ENCODE measurements at regions not wholly inside any gene's neighbourhood (a gene's known extent, or its start where the extent isn't known, plus 50 kb on each side); places are given as distances from the start of the nearest gene placed in this dataset.

- DNase-seq, result no peak
These were observed 100.1 kb downstream of the PDCL3 start for GRCh38 chr2:100662866-100663265.

- no peak for DNase-seq
These were observed 101.4 kb downstream of the PDCL3 start for GRCh38 chr2:100664021-100664755.

GRCh38 chr2:100664756-100665101, 101.9 kb downstream of the PDCL3 start:
- no peak for DNase-seq

GRCh38 chr2:100666996-100667395, 104.2 kb downstream of the PDCL3 start:
- DNase-seq, result no peak

- no peak for DNase-seq
These were observed 105.0 kb downstream of the PDCL3 start for GRCh38 chr2:100667801-100668200.

- DNase-seq, result no peak
These were observed 107.4 kb downstream of the PDCL3 start for GRCh38 chr2:100670232-100670631.

GRCh38 chr2:100673115-100673514, 110.3 kb downstream of the PDCL3 start:
- DNase-seq, result no peak

GRCh38 chr2:100673691-100674485, 111.1 kb downstream of the PDCL3 start:
- DNase-seq, result no peak

- no peak for DNase-seq
These were observed 111.9 kb downstream of the PDCL3 start for GRCh38 chr2:100674666-100675065.

GRCh38 chr2:100675373-100675772, 112.6 kb downstream of the PDCL3 start:
- DNase-seq, result no peak

- no peak for DNase-seq
These were observed 113.1 kb downstream of the PDCL3 start for GRCh38 chr2:100675855-100676254.

GRCh38 chr2:100676346-100676745, 113.6 kb downstream of the PDCL3 start:
- no peak for DNase-seq

- no peak for DNase-seq
These were observed 114.9 kb downstream of the PDCL3 start for GRCh38 chr2:100677611-100678185.

GRCh38 chr2:100679211-100679610, 116.4 kb downstream of the PDCL3 start:
- DNase-seq, result no peak

- DNase-seq, result no peak
These were observed 119.7 kb downstream of the PDCL3 start for GRCh38 chr2:100682536-100682935.

- DNase-seq, result no peak
These were observed 120.4 kb downstream of the PDCL3 start for GRCh38 chr2:100683231-100683630.

- no peak for DNase-seq
These were observed 128.1 kb upstream of the NPAS2 start for GRCh38 chr2:100691846-100692245.

GRCh38 chr2:100692381-100692780, 127.6 kb upstream of the NPAS2 start:
- no peak for DNase-seq

GRCh38 chr2:100692906-100693305, 127.0 kb upstream of the NPAS2 start:
- no peak for DNase-seq

GRCh38 chr2:100699131-100699530, 120.8 kb upstream of the NPAS2 start:
- DNase-seq, result no peak

- no peak for DNase-seq
These were observed 117.4 kb upstream of the NPAS2 start for GRCh38 chr2:100702438-100703109.

GRCh38 chr2:100703213-100703612, 116.7 kb upstream of the NPAS2 start:
- no peak for DNase-seq

- no peak for DNase-seq
These were observed 116.2 kb upstream of the NPAS2 start for GRCh38 chr2:100703739-100704138.

GRCh38 chr2:100704156-100704555, 115.8 kb upstream of the NPAS2 start:
- DNase-seq, result no peak
